CD4-positive, alpha-beta T cell treated with Interleukin-12 subunit alpha and Interleukin-12 subunit beta, for 1 hour (primary cell): ENCODE measurements at regions not wholly inside any gene's neighbourhood (a gene's known extent, or its start where the extent isn't known, plus 50 kb on each side); places are given as distances from the start of the nearest gene placed in this dataset.
"Not testable (repeated sequence)": the region's sequence is repeated elsewhere in the genome, so short reads cannot be mapped to it uniquely, and the experiment has no call there.

Source experiments
- DNase-seq: peaks from one replicate; pipeline ENCODE4 v3.0.0-alpha.2; 2020

DNA sequence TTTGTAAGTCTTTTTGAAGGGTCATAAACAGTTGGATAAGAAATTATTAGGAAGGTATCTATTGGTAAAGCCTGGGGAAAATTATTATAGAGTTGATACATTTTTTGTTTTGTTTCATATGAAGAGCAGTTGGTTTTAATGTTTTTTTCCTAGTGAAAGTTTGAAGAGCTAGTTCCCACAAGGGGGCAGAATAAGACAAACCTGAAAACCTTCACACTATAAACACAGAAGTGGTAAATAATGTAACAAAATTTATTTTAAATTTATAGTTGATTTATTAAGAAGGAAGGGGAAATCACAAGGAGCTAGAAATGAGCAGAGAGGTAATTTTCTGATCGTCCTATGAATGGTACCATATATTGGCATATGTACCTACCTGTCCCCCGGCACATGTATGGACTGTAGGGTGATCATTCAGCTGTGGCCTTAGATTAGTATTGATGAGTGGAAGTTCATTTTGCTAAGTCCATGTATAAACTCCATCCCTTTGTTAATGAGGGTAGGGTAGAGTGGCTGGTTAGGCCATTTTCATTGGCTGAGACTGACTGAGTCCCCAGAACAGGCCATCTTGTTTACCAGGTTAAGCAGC lies 116.3 kb downstream of the TANC2 start:
- DNase-seq: no peak

DNA sequence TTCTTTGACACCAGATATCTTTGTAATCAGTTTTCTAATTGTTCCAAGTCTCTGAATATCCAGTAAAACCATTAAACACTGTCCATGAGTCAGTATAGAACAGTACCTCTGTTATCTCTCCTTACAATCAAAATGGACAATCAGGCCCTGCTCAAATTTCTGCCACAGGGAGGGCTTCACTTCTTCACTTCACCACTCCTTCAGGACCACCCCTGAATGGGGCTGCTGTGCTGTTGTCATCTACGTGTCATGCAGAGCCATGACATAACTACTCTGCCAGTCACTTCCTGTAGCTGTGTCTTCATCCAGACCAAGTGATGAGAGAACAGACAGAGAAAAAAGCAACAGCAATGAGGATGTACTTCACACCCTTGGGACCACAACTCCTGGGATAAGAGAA lies 116.9 kb downstream of the TANC2 start:
- no peak for DNase-seq

GRCh38 chr17:63086483-63087185 lies 120.6 kb downstream of the TANC2 start:
- DNase-seq: no peak

GRCh38 chr17:63090358-63091114 lies 124.5 kb downstream of the TANC2 start:
- DNase-seq: not testable (repeated sequence)

- not testable (repeated sequence) for DNase-seq
Observed at GRCh38 chr17:63091909-63092308, 125.9 kb downstream of the TANC2 start.

DNA sequence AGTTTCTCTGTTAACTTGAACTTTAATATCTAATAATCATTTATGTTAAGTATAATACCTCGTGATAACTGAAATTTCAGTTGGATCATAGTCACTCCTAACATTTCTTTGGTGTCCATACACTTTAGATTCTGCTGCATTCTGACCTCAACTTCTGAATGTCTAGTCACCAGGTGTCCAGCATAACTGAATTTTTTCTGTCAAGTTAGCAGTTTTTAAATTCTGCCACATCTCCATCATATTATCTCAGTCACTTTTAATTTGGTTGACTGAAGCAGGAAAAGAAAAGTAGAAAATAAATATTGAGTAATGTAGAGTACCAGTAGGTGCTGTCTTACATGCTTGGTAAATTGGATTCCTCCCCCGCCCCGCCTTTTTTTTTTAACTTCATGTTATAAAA lies 128.6 kb downstream of the TANC2 start:
- no peak for DNase-seq

DNA sequence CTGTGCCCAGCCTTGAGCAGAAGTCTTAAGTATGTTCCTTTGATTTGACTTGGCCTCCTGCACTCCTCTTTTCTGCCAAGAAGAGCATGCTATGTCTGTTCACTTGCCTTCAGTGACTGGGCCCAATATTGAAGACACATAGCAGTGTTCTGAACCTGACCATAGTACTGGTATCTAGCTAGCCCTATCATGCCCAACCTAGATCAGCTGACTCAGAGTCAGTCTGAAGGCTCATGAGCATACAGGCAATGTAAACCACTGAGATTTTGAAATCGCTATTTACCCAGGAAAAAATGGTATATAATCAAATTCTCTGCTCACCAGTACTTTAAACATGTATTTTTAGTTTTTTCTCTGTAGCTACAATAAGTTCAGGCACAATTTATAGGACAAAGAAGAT lies 129.4 kb downstream of the TANC2 start:
- DNase-seq: no peak

DNA sequence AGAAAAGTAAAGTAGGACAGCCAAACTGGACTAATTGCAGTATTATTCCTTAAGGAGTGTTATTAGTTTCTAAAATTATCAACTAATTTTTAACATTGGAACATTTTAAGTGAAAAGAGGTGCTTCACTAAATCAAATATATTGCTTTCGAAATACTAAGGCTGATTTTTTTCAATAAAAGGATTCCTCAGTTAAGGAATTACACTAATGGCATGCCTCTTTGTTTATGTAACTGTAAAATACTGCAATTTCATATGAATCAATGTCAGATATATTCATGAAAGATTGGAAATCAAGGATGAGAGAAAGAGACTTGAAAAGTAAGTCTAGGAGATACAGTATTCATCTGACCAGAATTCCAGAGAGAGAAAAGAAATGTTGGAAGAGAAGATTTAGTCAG lies 129.8 kb downstream of the TANC2 start:
- no peak for DNase-seq

DNA sequence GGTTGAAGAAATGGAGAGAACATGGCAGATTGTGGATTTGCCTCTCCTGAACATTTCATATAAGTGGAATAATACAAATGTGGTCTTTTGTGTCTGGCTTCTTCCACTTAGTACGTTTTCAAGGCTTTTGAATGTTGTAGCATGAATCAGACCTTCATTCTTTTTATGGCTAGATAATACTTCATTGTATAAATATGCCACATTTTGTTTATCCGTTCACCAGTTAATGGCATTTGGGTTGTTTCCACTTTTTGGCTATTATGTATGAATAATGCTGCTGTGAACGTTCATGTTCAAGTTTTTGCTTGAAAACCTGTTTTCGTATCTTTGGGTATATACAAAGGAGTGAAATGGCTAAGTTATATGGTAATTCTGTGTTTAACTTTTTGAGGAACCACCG lies 130.4 kb downstream of the TANC2 start:
- DNase-seq: no peak

DNA sequence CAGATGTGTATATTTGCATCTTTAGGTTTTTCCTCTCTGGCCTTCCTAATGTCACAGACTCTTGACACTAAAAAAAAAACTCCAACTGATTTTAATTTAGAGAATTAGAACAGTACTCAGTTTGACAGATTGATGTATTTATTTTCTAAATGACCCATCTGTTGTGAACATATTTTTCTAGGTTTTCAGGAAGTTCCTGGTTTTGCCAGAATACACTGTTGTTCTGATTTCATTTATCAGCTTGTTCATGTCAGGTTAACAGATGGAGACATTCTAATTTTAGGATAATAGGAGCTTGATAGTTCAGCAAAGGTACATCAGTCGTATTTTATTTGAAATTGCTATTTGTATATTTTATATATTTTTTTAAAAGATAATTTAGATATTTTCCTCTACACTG lies 133.4 kb downstream of the TANC2 start:
- DNase-seq: no peak

DNA sequence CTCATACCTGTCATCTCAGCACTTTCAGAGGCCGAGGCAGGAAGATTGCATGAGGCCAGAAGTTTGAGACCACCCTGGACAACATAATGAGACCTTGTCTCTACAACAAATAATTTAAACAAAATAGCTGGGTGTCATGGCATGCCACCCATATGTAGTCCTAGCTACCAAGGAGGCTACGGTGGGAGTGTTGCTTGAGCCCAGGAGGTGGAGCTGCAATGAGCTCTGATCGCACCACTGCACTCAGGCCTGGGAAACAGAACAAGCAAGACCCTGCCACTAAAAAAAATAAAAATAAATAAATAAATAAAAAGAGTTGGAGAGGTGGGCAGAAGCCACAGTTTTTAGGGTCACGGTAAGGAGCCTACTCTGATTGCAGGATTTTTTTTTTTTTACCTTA lies 136.0 kb downstream of the TANC2 start:
- no peak for DNase-seq

DNA sequence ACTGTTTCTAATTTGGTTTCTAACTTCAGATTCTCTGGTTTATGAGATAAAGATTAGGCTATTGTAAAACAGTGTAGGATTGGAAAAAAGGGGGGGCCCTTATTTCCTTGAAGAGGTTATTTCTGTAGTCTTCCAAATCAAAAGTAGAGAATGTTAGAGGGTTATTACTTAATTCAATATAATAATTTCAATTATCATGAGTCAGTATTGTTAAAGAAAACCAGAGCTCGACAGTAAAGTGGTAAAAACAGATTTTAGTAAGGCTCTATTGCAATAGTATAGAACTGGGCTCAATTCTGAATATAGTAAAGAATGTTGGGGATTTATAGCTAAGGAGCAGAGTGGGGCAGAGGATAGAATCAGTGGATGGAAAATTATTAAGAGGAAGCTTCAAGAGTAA lies 140.0 kb downstream of the TANC2 start:
- DNase-seq: no peak

DNA sequence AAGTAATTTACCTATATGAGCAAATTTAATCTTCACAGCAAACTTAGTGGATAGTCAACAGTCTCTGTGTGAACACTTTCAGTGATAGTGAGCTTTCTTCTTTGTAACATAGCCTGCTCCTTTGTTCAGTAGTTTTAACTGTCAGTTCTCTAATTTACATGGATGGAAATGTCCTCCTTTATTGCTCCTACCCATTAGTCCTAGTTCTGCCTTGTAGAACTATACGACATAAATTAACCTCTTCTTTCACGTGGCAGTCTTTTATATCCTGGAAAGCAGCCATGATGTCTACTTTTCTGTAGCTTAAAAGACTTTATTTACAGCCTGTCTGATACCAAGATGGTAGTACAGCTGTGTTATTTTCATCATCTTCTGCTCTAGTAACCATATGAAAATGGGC lies 143.6 kb downstream of the TANC2 start:
- DNase-seq: no peak

- DNase-seq: no peak
Observed at GRCh38 chr17:63113167-63113566, 147.1 kb downstream of the TANC2 start.

DNA sequence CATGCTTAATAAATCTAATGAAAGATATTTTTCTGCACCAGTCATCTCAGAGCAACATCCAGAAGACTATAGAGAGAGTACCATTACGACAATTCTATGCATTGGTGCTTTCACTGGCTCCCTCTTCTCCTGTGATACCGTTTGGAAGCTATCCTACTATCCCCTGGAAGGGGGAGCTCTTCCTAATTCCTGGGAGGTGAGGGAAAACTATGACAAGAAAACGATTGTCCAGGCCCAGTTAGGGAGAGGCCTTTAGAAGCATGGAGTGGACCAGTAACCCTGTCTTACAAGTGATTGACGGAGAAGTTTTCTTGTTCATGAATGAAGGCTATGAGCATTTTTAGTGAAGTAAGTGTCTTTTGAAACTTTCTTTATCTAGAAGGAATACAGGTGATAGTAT lies 150.2 kb downstream of the TANC2 start:
- DNase-seq: no peak

GRCh38 chr17:63116967-63117830 lies 151.2 kb downstream of the TANC2 start:
- DNase-seq: no peak

DNA sequence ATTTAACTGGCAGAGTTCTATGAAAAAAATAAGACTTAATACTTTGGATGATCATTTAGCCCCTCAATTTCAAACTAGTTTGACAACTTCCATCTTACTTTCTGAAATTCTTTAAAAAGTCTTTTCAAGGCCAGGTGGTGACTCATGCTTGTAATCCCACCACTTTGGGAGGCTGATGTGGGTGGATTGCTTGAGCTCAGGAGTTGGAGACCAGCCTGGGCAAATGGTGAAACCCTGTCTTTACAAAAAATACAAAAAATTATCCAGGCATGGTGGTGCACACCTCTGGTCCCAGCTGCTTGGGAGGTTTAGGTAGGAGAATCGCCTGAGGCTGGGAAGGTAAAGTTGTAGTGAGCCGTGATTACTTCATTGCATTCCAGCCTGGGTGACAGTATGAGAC lies 154.4 kb downstream of the TANC2 start:
- DNase-seq: no peak

- no peak for DNase-seq
Observed at GRCh38 chr17:63124536-63124935, 158.5 kb downstream of the TANC2 start.

- DNase-seq: no peak
Observed at GRCh38 chr17:63124958-63125357, 158.9 kb downstream of the TANC2 start.

GRCh38 chr17:63125987-63126386 lies 160.0 kb downstream of the TANC2 start:
- DNase-seq: no peak

GRCh38 chr17:63126607-63127006 lies 160.6 kb downstream of the TANC2 start:
- no peak for DNase-seq

DNA sequence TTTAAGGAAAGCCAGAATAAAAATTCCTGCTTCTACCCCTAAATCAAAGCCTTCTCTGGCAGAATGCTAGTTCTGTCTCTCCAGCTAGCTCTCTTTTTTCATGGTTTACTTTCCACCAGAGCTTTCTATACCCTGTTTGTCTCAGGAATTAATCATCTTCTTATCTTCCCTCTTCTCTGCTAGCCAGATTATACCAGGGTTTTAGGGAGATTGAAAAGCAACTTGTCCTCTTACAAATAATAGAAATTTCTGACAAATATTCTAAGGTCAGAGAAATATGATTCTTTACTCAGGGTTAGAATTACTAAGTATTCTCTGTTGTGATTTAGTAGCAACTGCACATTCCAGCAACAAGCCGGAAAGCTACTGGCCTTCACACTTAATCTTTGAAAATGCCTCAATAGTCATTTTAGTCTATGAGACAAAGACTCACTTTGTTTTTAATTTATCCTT lies 166.4 kb downstream of the TANC2 start:
- DNase-seq: no peak

GRCh38 chr17:63133491-63133890 lies 167.5 kb downstream of the TANC2 start:
- DNase-seq: no peak
